IMR-90 (cell line): ENCODE measurements at regions not wholly inside any gene's neighbourhood (a gene's known extent, or its start where the extent isn't known, plus 50 kb on each side); places are given as distances from the start of the nearest gene placed in this dataset.

Experiments used
- ATAC-seq: fragments of 200-7000 bp; cut with Tn5 transposase; 2 replicates; pipeline ENCODE4 v1.9.1; 2020; ENCODE audit warnings: low read depth, mild to moderate bottlenecking, moderate library complexity
- BruUV-seq: library from RNA; stranded (reverse); fragments of 400-500 nt; replicated peaks from 2 replicates; lab custom pipeline; 2021; lab: Mats Ljungman, UMichigan
- CTCF ChIA-PET: fragments of 300-600 bp; formaldehyde crosslinking; extraction: SDS; loops from one replicate; lab custom pipeline; 2021; ENCODE audit warnings: antibody characterized with exemption; lab: Yijun Ruan, JAX
- POLR2A ChIA-PET: fragments of 300-600 bp; sonication (Branson Sonifier 250); formaldehyde crosslinking; loops from one replicate; lab custom pipeline; 2022; ENCODE audit warnings: antibody characterized with exemption; ENCODE audit not compliant: unreplicated experiment; lab: Charles Lee
- DNase-seq: peaks from one replicate; pipeline ENCODE4 v3.0.0; 2013
- H2AFZ ChIP-seq: replicated peaks from 2 replicates; pipeline ENCODE3; 2013; ENCODE audit warnings: low read length, mild to moderate bottlenecking; ENCODE audit not compliant: poor library complexity
- H2AK5ac ChIP-seq: 2 replicates; pipeline ENCODE4 v1.6.1; 2013; ENCODE audit warnings: low read depth, low read length, inconsistent platforms
- H2AK9ac ChIP-seq: replicated peaks from 2 replicates; pipeline ENCODE3; 2013; ENCODE audit warnings: mild to moderate bottlenecking, low read depth, low read length, moderate library complexity; ENCODE audit not compliant: poor library complexity
- H2BK120ac ChIP-seq: 2 replicates; pipeline ENCODE4 v1.6.1; 2013; ENCODE audit warnings: low read depth, low read length, inconsistent platforms
- H2BK15ac ChIP-seq: 3 replicates; pipeline ENCODE4 v1.6.1; 2013; ENCODE audit warnings: low read depth, low read length, inconsistent platforms
- H2BK20ac ChIP-seq: 2 replicates; pipeline ENCODE4 v1.6.1; 2013; ENCODE audit warnings: low read depth, mild to moderate bottlenecking, inconsistent platforms, low read length, moderate library complexity
- H2BK5ac ChIP-seq: 2 replicates; pipeline ENCODE4 v1.6.1; 2013; ENCODE audit warnings: mild to moderate bottlenecking, low read depth, low read length, inconsistent platforms; ENCODE audit not compliant: poor library complexity, severe bottlenecking
- H3K14ac ChIP-seq: replicated peaks from 2 replicates; pipeline ENCODE4 v1.6.1; 2013; ENCODE audit warnings: low read depth, low read length, inconsistent platforms
- H3K18ac ChIP-seq: 2 replicates; pipeline ENCODE4 v1.6.1; 2013; ENCODE audit warnings: low read depth, low read length, control low read depth
- H3K23ac ChIP-seq: 2 replicates; pipeline ENCODE4 v1.6.1; 2013; ENCODE audit warnings: low read depth, low read length, inconsistent platforms
- H3K27ac ChIP-seq: 2 replicates; pipeline ENCODE4 v1.5.1; 2013; ENCODE audit warnings: mild to moderate bottlenecking, control low read depth, low read length; ENCODE audit not compliant: insufficient read depth
- H3K27me3 ChIP-seq: 2 replicates; pipeline ENCODE4 v1.6.1; 2013; ENCODE audit warnings: low read length; ENCODE audit not compliant: control insufficient read depth, insufficient read depth
- H3K36me3 ChIP-seq: 2 replicates; pipeline ENCODE4 v1.6.1; 2013; ENCODE audit warnings: low read length, mixed read lengths; ENCODE audit not compliant: control insufficient read depth, insufficient read depth
- H3K4ac ChIP-seq: 2 replicates; pipeline ENCODE4 v1.6.1; 2013; ENCODE audit warnings: low read depth, low read length, inconsistent platforms
- H3K4me1 ChIP-seq: 2 replicates; pipeline ENCODE4 v1.6.1; 2013; ENCODE audit warnings: low read length, mixed read lengths; ENCODE audit not compliant: control insufficient read depth, insufficient read depth
- H3K4me2 ChIP-seq: 2 replicates; pipeline ENCODE4 v1.6.1; 2013; ENCODE audit warnings: low read depth, mild to moderate bottlenecking, control low read depth, low read length, moderate library complexity
- H3K4me3 ChIP-seq: 2 replicates; pipeline ENCODE4 v1.5.1; 2013; ENCODE audit warnings: low read depth, mild to moderate bottlenecking, control low read depth, low read length, moderate library complexity; ENCODE audit not compliant: insufficient read depth
- H3K56ac ChIP-seq: 2 replicates; pipeline ENCODE4 v1.6.1; 2013; ENCODE audit warnings: low read length, inconsistent platforms; ENCODE audit not compliant: insufficient read depth; ENCODE audit errors: extremely low read depth
- H3K79me1 ChIP-seq, 2 experiments: 2 replicates each; pipeline ENCODE4 v1.6.1; 2013; ENCODE audit warnings: low read length in 2 of 2, inconsistent platforms in 1 of 2, low read depth in 1 of 2
- H3K9ac ChIP-seq: 2 replicates; pipeline ENCODE4 v1.6.1; 2013; ENCODE audit warnings: low read depth, low read length, control low read depth
- H3K9me1 ChIP-seq: 2 replicates; pipeline ENCODE4 v1.6.1; 2013; ENCODE audit warnings: low read length, inconsistent platforms; ENCODE audit not compliant: insufficient read depth
- H3K9me3 ChIP-seq: 2 replicates; pipeline ENCODE4 v1.6.1; 2013; ENCODE audit warnings: low read length; ENCODE audit not compliant: control insufficient read depth, insufficient read depth
- H4K20me1 ChIP-seq: 2 replicates; pipeline ENCODE4 v1.6.1; 2013; ENCODE audit warnings: low read length, inconsistent platforms; ENCODE audit not compliant: insufficient read depth
- H4K5ac ChIP-seq: 2 replicates; pipeline ENCODE4 v1.6.1; 2013; ENCODE audit warnings: mild to moderate bottlenecking, low read depth, low read length, control low read depth
- H4K8ac ChIP-seq, 2 experiments: 2 replicates each; pipeline ENCODE4 v1.6.1; 2013; ENCODE audit warnings: low read depth in 2 of 2, low read length in 2 of 2, control low read depth in 1 of 2, inconsistent platforms in 1 of 2
- H4K91ac ChIP-seq: 2 replicates; pipeline ENCODE4 v1.6.1; 2013; ENCODE audit warnings: low read depth, low read length, inconsistent platforms; ENCODE audit not compliant: insufficient read depth
- BHLHE40 ChIP-seq: fragments of 150-350 bp; IDR thresholded peaks from 2 replicates; pipeline ENCODE4 v1.6.1; 2016; ENCODE audit warnings: mild to moderate bottlenecking, low read depth, low read length
- CEBPB ChIP-seq: IDR thresholded peaks from 2 replicates; pipeline ENCODE4 v1.6.1; 2012; ENCODE audit warnings: low read depth, low read length, improper control_type of control experiment
- CHD1 ChIP-seq: IDR thresholded peaks from 2 replicates; pipeline ENCODE4 v1.6.1; 2012; ENCODE audit warnings: low read depth, low read length, improper control_type of control experiment
- CTCF ChIP-seq: conservative IDR thresholded peaks from 2 replicates; pipeline ENCODE4 v1.5.1; 2012; ENCODE audit warnings: mild to moderate bottlenecking, low read depth, low read length, improper control_type of control experiment
- FOS ChIP-seq: fragments of 150-350 bp; IDR thresholded peaks from 2 replicates; pipeline ENCODE4 v1.6.1; 2016; ENCODE audit warnings: low read depth, low read length
- MAFK ChIP-seq: IDR thresholded peaks from 2 replicates; pipeline ENCODE4 v1.6.1; 2012; ENCODE audit warnings: low read depth, low read length, improper control_type of control experiment
- MAZ ChIP-seq: IDR thresholded peaks from 2 replicates; pipeline ENCODE4 v1.6.1; 2012; ENCODE audit warnings: low read depth, mild to moderate bottlenecking, low read length, improper control_type of control experiment, moderate library complexity, borderline replicate concordance
- MXI1 ChIP-seq: IDR thresholded peaks from 2 replicates; pipeline ENCODE4 v1.6.1; 2012; ENCODE audit warnings: low read depth, mild to moderate bottlenecking, low read length, moderate library complexity, borderline replicate concordance
- NFE2L2 ChIP-seq: fragments of 150-350 bp; IDR thresholded peaks from 2 replicates; pipeline ENCODE4 v1.6.1; 2016; ENCODE audit warnings: low read depth, mild to moderate bottlenecking, low read length
- POLR2A ChIP-seq: IDR thresholded peaks from 2 replicates; pipeline ENCODE4 v1.6.1; 2012; ENCODE audit warnings: mild to moderate bottlenecking, low read depth, low read length
- RAD21 ChIP-seq: IDR thresholded peaks from 2 replicates; pipeline ENCODE4 v1.6.1; 2012; ENCODE audit warnings: low read length, improper control_type of control experiment
- RCOR1 ChIP-seq: IDR thresholded peaks from 2 replicates; pipeline ENCODE4 v1.6.1; 2012; ENCODE audit warnings: mild to moderate bottlenecking, low read length, improper control_type of control experiment; ENCODE audit not compliant: insufficient replicate concordance
- RFX5 ChIP-seq: IDR thresholded peaks from 2 replicates; pipeline ENCODE4 v1.8.0; 2012; ENCODE audit warnings: low read depth, mild to moderate bottlenecking, low read length, moderate library complexity
- SMC3 ChIP-seq: fragments of 150-350 bp; IDR thresholded peaks from 2 replicates; pipeline ENCODE4 v1.6.1; 2016; ENCODE audit warnings: low read depth, mild to moderate bottlenecking, antibody characterized with exemption, low read length, moderate library complexity
- USF2 ChIP-seq: fragments of 150-350 bp; IDR thresholded peaks from 2 replicates; pipeline ENCODE4 v1.6.1; 2017; ENCODE audit warnings: mild to moderate bottlenecking, antibody characterized with exemption, low read length, low read depth
- WGBS, 2 experiments: methylation state at CpG; one replicate each; pipeline versions ENCODE4 v1.1.5 to v1.1.7; 2013; ENCODE audit warnings: missing lambda C conversion rate in 2 of 2; ENCODE audit not compliant: insufficient read length in 1 of 2; ENCODE audit errors: extremely low coverage in 2 of 2; 5-methylcytosine and 5-hydroxymethylcytosine counted together
- dilution Hi-C: fragments of 300-500 bp; cut with HindIII; formaldehyde crosslinking; loops from one replicate; pipeline ENCODE4 v1.14.3; 2018; ENCODE audit warnings: low sequenced_read_pairs; ENCODE audit not compliant: unreplicated experiment
- in situ Hi-C: fragments of 300-500 bp; cut with MboI; formaldehyde crosslinking; loops from 3 replicates; pipeline ENCODE4 v1.14.3; 2019; ENCODE audit warnings: low sequenced_read_pairs, inconsistent platforms, mixed read lengths
- intact Hi-C: fragments of 100-400 bp; cut with micrococcal nuclease; formaldehyde crosslinking; loops from 2 replicates; pipeline ENCODE4 v1.10.0; 2022
- TF ChIP-seq, protein P1 (sequence below): fragments of 150-350 bp; IDR thresholded peaks from 2 replicates; pipeline ENCODE4 v1.6.1; 2016; ENCODE audit warnings: low read depth, mild to moderate bottlenecking, low read length, moderate library complexity, borderline replicate concordance

DNA sequence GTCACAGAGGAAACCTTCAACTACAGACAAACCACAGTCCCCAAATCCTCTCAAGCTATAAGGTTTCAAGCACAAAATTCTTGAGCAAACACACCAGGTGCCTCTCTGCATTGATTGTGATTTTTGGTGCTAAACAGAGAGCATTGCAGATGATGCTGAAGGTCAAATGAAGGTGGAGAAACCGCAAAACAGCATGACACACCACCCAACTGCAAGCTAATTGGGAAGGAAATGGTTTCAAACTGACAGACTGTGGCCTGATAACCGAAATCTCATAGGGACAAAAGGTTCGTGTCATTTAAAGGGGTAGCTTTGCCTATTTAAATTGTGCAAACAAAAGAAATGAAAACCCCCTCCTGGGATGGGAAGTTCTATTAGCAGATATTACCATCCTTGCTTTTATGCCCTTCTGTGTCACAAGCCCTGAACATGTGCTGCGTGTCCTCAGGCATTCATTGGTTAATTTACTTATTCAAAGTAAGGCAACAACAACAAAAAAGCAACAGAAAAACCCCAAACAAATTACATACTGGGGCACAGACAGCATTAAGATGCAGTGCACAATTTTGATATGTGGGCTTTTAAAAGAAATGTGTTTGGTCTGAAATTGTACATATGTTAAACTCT, 154.9 kb downstream of the AQP4 start:
- ATAC-seq (no peak), DNase-seq (no peak)
- H2BK15ac ChIP-seq = no peak overlapping the region
- no peak overlapping the region for H2AFZ ChIP-seq
- POLR2A ChIA-PET = no interaction called here
- CTCF ChIA-PET = no interaction called here
- intact Hi-C loops = no loop called here
- in situ Hi-C loops = no loop called here
- dilution Hi-C loops = no loop called here
- no peak overlapping the region for H3K4me2 ChIP-seq
- H3K79me1 ChIP-seq = no peaks in the 10 kb centered on the region
- no peak overlapping the region for H3K14ac ChIP-seq
- no peak overlapping the region for H3K4ac ChIP-seq
- H3K4me3 ChIP-seq = no peak overlapping the region
- no peak overlapping the region for H2BK5ac ChIP-seq
- no peak overlapping the region for H2BK120ac ChIP-seq
- H3K9me3 ChIP-seq = no peaks in the 10 kb centered on the region
- no peak overlapping the region for H2AK9ac ChIP-seq
- no peaks in the 10 kb centered on the region for H3K36me3 ChIP-seq
- H3K9me1 ChIP-seq = no peaks in the 10 kb centered on the region
- H4K8ac ChIP-seq = no peak overlapping the region
- no peaks in the 10 kb centered on the region for H3K27me3 ChIP-seq
- TF ChIP-seq MXI1 (no peak), NFE2L2 (no peak), RCOR1 (no peak), RFX5 (no peak), RAD21 (no peak), CEBPB (no peak), POLR2A (no peak), MAZ (no peak), MAFK (no peak), CHD1 (no peak), USF2 (no peak), CTCF (no peak), FOS (no peak), BHLHE40 (no peak), SMC3 (no peak)
- TF ChIP-seq, protein P1, sequence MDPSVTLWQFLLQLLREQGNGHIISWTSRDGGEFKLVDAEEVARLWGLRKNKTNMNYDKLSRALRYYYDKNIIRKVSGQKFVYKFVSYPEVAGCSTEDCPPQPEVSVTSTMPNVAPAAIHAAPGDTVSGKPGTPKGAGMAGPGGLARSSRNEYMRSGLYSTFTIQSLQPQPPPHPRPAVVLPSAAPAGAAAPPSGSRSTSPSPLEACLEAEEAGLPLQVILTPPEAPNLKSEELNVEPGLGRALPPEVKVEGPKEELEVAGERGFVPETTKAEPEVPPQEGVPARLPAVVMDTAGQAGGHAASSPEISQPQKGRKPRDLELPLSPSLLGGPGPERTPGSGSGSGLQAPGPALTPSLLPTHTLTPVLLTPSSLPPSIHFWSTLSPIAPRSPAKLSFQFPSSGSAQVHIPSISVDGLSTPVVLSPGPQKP = no peak
- H4K5ac ChIP-seq = no peak overlapping the region
- H2AK5ac ChIP-seq = no peak overlapping the region
- H3K9ac ChIP-seq = no peak overlapping the region
- no peak overlapping the region for H3K27ac ChIP-seq
- no CpG with 5 or more reads among the region's 4 CpGs for WGBS, 2 experiments
- no peaks in the 10 kb centered on the region for H4K20me1 ChIP-seq
- H3K56ac ChIP-seq = no peak overlapping the region
- H2BK20ac ChIP-seq = no peak overlapping the region
- no peak overlapping the region for H3K18ac ChIP-seq
- H3K4me1 ChIP-seq = no peaks in the 10 kb centered on the region
- H4K91ac ChIP-seq = no peak overlapping the region
- no peak overlapping the region for H3K23ac ChIP-seq
- no TSS peak for BruUV-seq
